ENCODE measurements at regions not wholly inside any gene's neighbourhood (a gene's known extent, or its start where the extent isn't known, plus 50 kb on each side); places are given as distances from the start of the nearest gene placed in this dataset.

- TF ChIP-seq, protein P1, sequence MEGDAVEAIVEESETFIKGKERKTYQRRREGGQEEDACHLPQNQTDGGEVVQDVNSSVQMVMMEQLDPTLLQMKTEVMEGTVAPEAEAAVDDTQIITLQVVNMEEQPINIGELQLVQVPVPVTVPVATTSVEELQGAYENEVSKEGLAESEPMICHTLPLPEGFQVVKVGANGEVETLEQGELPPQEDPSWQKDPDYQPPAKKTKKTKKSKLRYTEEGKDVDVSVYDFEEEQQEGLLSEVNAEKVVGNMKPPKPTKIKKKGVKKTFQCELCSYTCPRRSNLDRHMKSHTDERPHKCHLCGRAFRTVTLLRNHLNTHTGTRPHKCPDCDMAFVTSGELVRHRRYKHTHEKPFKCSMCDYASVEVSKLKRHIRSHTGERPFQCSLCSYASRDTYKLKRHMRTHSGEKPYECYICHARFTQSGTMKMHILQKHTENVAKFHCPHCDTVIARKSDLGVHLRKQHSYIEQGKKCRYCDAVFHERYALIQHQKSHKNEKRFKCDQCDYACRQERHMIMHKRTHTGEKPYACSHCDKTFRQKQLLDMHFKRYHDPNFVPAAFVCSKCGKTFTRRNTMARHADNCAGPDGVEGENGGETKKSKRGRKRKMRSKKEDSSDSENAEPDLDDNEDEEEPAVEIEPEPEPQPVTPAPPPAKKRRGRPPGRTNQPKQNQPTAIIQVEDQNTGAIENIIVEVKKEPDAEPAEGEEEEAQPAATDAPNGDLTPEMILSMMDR (IDR thresholded peaks at IDR 0.05) = no peak
- no peak for TF ChIP-seq POLR2A (IDR thresholded peaks at IDR 0.05)
Observed at GRCh38 chr18:45251236-45251635, 364.0 kb upstream of the SLC14A2 start.

Data from right lobe of liver (tissue), 4 donors.